Stimulated activated CD8-positive, alpha-beta memory T cell treated with anti-CD3 and anti-CD28 coated beads, Interleukin-15, amount 100 ng/mL, for 4 hours (primary cell): ENCODE measurements at regions not wholly inside any gene's neighbourhood (a gene's known extent, or its start where the extent isn't known, plus 50 kb on each side); places are given as distances from the start of the nearest gene placed in this dataset.

Experiments
- DNase-seq, 2 donors: peaks; one replicate each; pipeline ENCODE4 v3.0.0-alpha.2; 2020; ENCODE audit warnings: low read depth in 2 of 2

DNA sequence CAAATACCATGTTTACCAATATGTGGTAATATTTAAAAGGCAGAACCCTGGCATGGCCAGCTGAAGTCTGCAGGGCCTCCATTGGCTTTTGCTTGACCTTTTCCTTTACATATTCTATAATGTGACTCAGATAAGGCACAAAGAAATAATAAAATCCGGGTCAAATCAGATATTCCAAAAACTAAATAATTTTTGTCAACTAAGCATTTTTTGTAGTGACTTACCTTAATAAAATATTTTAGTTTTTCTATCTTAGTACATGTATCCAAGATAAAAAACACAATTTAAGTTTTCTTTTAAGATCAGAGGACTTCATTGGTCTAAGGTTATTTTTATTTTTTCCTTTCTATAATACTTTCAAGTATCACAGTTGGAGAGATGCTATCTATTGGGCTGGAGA, 179.4 kb upstream of the ADAMTS5 start:
- DNase-seq, result no peak

GRCh38 chr21:27145134-27145798, 178.4 kb upstream of the ADAMTS5 start:
- no peak for DNase-seq

GRCh38 chr21:27143476-27143875, 176.6 kb upstream of the ADAMTS5 start:
- no peak for DNase-seq

DNA sequence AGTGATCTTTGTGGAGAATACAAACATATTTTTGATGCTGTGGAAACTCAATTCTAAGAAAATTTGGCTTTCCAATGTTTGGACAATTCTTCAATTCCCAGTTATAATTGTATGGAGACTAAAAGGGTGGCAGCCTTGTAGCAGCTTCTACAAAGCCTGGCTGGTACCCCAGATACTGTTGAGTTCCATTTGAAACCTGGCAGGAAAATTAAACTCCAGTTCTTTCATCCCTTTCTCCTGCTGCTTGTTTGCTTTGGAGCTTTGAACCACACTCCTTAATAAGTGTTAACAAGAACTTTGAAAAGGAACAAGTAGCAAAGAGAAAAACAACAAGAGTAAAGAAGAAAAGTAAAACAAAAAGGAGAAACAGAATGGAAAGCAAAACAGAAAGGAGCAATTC, 172.6 kb upstream of the ADAMTS5 start:
- no peak for DNase-seq

DNA sequence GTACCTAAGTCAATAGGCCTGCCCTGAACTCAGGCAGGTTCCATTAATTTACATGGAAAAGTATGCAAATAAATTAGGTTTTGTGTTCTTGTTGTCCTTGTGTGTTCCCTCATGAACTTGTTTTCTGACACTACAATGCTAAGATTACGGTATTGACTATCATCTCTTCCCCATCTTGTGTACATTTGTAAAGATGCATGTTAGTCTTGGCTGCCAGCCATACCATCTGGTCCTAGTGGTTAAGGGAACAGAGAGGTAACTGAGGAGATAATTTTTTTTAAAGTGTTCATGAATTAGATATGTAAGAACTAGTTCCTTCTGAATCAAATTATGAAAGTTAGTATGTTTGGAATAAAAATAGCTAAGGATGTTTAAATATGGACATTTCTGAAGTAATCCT, 167.6 kb upstream of the ADAMTS5 start:
- no peak for DNase-seq

DNA sequence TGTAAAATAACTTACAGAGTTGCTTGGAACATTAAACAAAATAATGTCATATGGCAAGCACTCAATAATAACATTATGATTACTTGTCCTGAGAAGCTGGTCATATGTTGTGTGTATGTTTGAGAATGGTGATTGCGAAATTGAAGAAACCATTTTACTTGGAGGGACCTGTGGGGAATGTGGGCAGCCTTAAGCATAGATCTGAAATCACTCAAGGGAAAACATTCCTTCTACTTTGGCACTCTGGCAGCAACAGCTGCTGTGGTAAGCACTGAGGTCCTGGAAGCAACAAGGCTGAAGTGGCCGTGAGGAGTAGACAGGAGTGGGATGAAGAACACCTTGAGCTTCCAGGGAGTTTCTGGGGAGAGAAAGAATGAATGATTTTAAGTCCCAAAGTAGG, 165.4 kb upstream of the ADAMTS5 start:
- DNase-seq, result no peak

DNA sequence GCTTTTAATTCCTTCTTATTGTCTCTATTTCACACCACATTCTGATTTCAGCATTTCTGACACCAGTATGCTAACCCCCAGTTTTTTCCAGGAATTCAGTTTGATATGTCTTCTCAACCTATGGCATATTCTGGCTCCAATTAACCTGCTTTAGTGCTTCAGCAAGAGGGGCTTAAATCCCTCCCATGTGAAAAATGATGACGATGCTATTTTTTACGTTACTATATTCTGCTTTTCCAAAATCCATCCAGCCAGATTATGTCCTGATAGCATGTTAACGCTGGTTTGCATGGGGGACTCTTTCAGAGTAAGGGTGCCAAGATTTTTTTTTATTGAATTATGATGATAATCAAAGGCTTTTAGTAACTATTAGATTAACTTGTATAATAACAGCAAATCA, 163.3 kb upstream of the ADAMTS5 start:
- DNase-seq, result no peak

DNA sequence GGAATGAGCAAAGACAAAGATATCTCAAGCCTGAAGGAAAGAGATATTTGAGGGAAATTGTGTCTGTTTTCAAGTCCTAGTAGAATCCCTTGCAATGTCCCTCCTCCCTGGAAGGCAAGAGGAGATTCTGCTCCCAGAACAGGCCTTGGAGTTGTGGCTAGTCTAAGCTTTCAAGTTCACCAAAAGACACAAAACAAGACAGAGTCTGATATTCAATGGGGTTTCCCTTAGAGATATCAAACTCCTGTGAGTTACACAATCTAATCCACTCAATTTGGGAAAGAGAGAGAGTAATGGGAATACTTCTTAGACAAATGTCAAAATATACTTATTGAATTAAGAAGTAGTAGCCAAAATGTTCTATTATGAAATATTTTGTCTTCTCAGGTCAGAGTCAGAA, 162.8 kb upstream of the ADAMTS5 start:
- DNase-seq, result no peak

DNA sequence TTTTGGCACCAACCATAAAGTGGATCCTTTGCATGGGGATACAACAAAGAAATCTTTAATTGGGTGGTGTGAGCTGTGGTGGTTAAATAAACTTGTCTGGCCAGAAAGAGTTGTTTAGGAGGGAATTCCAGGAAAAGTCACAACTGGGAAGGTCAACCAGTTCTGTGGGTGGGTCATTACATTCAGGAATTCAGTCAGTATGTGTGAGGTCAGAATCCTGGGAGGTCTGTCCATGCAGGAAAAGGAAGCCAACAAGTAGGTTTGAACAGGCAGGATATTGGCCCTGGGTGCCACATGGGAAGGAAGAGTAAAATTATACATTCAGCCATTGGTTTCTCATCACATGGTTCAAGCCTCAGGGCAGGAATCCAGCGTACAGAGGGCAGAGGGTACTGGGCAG, 162.3 kb upstream of the ADAMTS5 start:
- no peak for DNase-seq

- no peak for DNase-seq
Observed at GRCh38 chr21:27126140-27126539, 159.3 kb upstream of the ADAMTS5 start.

- DNase-seq, result no peak
Observed at GRCh38 chr21:27122686-27123085, 155.8 kb upstream of the ADAMTS5 start.

- DNase-seq, result no peak
Observed at GRCh38 chr21:27114111-27114510, 147.2 kb upstream of the ADAMTS5 start.

- DNase-seq, result no peak
Observed at GRCh38 chr21:27112186-27112585, 145.3 kb upstream of the ADAMTS5 start.

- no peak for DNase-seq
Observed at GRCh38 chr21:27110956-27111355, 144.1 kb upstream of the ADAMTS5 start.

GRCh38 chr21:27108701-27109100, 141.8 kb upstream of the ADAMTS5 start:
- no peak for DNase-seq

DNA sequence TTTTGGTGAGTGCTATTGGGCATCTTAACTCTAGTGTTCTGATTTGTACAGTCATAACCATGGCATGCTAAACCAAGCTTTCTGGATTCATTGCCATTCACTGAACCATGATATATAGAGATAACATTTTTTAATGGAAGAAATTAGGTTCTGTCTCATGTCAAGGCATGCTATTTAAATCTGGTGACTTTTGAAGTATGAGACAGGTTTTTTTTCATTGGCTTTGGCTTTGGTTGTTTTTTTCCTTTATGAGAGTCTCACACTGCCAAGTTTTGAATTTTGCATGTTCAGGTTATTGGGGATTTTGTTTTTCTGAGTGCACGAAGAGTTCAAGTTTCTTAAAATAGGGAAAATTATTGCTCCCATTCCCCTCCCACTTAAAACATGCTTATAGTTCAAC, 141.3 kb upstream of the ADAMTS5 start:
- DNase-seq, result no peak

DNA sequence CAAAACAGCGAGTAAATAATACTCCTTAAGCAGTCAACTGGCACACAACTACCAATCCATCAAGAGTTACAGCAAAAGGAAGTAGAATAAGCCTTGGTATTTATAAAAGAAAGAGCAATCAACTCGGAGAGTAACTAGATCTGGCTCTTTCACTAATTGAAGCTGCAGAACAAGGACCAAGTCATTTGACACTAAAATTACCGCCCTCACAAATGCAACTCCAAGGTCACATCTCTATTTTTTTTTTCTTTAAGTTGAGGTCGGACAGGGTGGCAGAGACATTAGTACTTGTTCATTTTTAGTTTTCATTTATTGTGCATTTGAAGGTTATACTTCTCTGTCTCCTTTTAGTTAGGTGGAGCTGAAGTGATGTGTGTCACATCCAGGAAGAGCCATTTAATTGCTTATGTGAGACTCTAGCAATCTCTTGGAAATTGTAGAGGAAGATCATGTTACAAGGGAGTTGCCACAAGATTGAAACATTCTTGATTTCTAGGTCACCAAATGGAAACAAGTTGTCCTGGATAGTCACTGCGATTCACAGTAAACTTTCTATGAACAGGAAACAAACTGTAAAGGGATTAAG, 138.1 kb upstream of the ADAMTS5 start:
- no peak for DNase-seq

GRCh38 chr21:27103768-27104167, 136.9 kb upstream of the ADAMTS5 start:
- no peak for DNase-seq

GRCh38 chr21:27101523-27101922, 134.6 kb upstream of the ADAMTS5 start:
- DNase-seq, result no peak

DNA sequence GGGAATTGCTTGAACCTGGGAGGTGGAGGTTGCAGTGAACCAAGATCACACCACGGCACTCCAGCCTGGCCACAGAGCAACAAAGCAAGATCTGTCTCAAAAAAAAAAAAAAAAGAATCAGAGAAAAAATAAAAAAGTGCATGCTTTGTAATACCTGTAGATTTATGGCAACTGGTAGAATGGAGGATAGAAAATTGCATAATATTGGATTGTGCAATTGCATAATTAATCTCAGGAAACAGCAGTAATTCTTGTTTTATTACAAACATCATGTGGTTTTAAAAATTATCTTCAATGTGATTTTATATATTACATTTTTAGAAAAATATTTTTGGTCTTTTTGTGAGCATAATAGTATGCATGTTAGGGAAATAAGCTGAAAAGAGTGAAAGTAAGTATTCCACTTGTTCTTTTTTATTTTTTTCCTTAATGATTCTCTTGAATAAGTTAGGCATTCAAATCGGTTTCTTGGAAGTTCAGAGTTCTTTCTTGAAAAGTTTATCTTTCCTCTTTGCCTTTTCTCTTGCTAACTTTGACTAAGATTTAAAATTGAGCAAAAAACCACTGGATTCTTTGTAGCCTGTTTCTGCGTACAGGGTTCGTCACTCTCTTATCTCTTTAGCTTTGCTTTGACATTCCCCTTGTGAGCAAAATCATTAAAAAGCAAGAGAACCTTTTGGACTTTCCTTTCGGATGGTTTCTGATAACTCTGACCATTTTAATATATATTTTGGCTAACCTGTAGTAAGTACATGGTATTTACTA, 127.5 kb upstream of the ADAMTS5 start:
- no peak for DNase-seq

GRCh38 chr21:27086630-27087029, 119.7 kb upstream of the ADAMTS5 start:
- no peak for DNase-seq

DNA sequence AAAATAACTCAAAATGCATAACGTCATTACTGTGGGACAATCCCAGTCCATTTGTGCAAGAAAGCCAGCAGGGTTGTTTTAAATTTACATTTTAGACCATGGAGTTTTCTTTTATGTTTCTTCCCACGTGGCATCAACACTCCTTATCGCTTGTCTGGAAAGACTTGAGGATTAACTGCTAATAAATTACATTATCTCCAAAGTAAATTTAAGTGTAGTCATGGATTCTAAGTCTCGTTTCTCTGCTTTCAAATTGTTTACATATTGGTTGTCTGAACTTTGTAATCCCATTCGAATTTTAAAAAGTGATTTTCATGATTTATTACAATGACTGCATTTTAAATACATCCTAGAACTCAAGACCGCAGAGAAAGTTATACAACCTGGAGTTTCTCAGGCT, 119.3 kb upstream of the ADAMTS5 start:
- no peak for DNase-seq

- DNase-seq, result no peak
Observed at GRCh38 chr21:27085387-27085786, 118.5 kb upstream of the ADAMTS5 start.
